Neural cell (in vitro differentiated cells): ENCODE measurements at regions not wholly inside any gene's neighbourhood (a gene's known extent, or its start where the extent isn't known, plus 50 kb on each side); places are given as distances from the start of the nearest gene placed in this dataset.

Experiments
- H2AFZ ChIP-seq: fragments of 200-600, 300-800 bp; sonication (generic), shearing (Covaris generic); 2 replicates; pipeline ENCODE4 v1.6.0; 2014; ENCODE audit warnings: low read depth, mild to moderate bottlenecking, antibody characterized with exemption, low read length, moderate library complexity
- H3F3A ChIP-seq: fragments of 200-600 bp; shearing (Covaris generic); 2 replicates; pipeline ENCODE4 v1.6.1; 2016; ENCODE audit warnings: mild to moderate bottlenecking, moderate library complexity, mixed read lengths, antibody characterized with exemption, low read length; ENCODE audit not compliant: insufficient read depth, poor library complexity, severe bottlenecking
- H3K27ac ChIP-seq: fragments of 200-600, 300-800 bp; sonication (generic), shearing (Covaris generic); 2 replicates; pipeline ENCODE4 v1.5.1; 2014; ENCODE audit warnings: mild to moderate bottlenecking, low read length, moderate library complexity
- H3K27me3 ChIP-seq: fragments of 300-800, 200-600 bp; sonication (generic), shearing (Covaris generic); 2 replicates; pipeline ENCODE4 v1.6.0; 2014; ENCODE audit warnings: mild to moderate bottlenecking, low read depth, low read length, moderate library complexity; ENCODE audit not compliant: insufficient read depth
- H3K36me3 ChIP-seq: fragments of 300-800, 200-600 bp; sonication (generic), shearing (Covaris generic); 2 replicates; pipeline ENCODE4 v1.5.1; 2014; ENCODE audit warnings: mild to moderate bottlenecking, antibody characterized with exemption, low read length, moderate library complexity; ENCODE audit not compliant: insufficient read depth
- H3K4me2 ChIP-seq: fragments of 300-800, 200-600 bp; sonication (generic), shearing (Covaris generic); 2 replicates; pipeline ENCODE4 v1.6.0; 2014; ENCODE audit warnings: mild to moderate bottlenecking, low read length
- H3K4me3 ChIP-seq: fragments of 300-800, 200-600 bp; sonication (generic), shearing (Covaris generic); 2 replicates; pipeline ENCODE4 v1.5.1; 2014; ENCODE audit warnings: mild to moderate bottlenecking, low read length, moderate library complexity
- H3K79me2 ChIP-seq: fragments of 200-600 bp; shearing (Covaris generic); replicated peaks from 2 replicates; pipeline ENCODE4 v1.6.0; 2014; ENCODE audit warnings: mild to moderate bottlenecking, low read length, moderate library complexity; ENCODE audit not compliant: insufficient read depth
- H3K9ac ChIP-seq: fragments of 300-800, 200-600 bp; sonication (generic), shearing (Covaris generic); 2 replicates; pipeline ENCODE4 v1.6.1; 2016; ENCODE audit warnings: mild to moderate bottlenecking, low read length, mixed read lengths
- H3K9me2 ChIP-seq: fragments of 200-600 bp; shearing (Covaris generic); 2 replicates; pipeline ENCODE4 v1.6.1; 2016; ENCODE audit warnings: mild to moderate bottlenecking, low read length, mixed read lengths; ENCODE audit not compliant: insufficient read depth
- H3K9me3 ChIP-seq: fragments of 200-600, 300-800 bp; sonication (generic), shearing (Covaris generic); 2 replicates; pipeline ENCODE4 v1.6.1; 2016; ENCODE audit warnings: mild to moderate bottlenecking, mixed run types, low read length, moderate library complexity, mixed read lengths
- H4K20me1 ChIP-seq: fragments of 200-600 bp; shearing (Covaris generic); 2 replicates; pipeline ENCODE4 v1.6.1; 2016; ENCODE audit warnings: mild to moderate bottlenecking, mixed run types; ENCODE audit not compliant: insufficient read depth
- CTCF ChIP-seq: fragments of 450-650 bp; IDR thresholded peaks from 2 replicates; pipeline ENCODE4 v1.5.1; 2014; ENCODE audit warnings: antibody characterized with exemption, mild to moderate bottlenecking, moderate library complexity; ENCODE audit not compliant: poor library complexity, severe bottlenecking
- EP300 ChIP-seq: fragments of 450-650 bp; conservative IDR thresholded peaks from 2 replicates; pipeline ENCODE4 v1.6.1; 2014; ENCODE audit warnings: antibody characterized with exemption, mild to moderate bottlenecking, moderate library complexity; ENCODE audit not compliant: poor library complexity, severe bottlenecking
- EZH2 ChIP-seq: fragments of 200-600, 300-800 bp; shearing (Covaris generic), sonication (generic); IDR thresholded peaks from 2 replicates; pipeline ENCODE4 v1.6.1; 2014; ENCODE audit warnings: antibody characterized with exemption, low read length, borderline replicate concordance, mild to moderate bottlenecking; ENCODE audit not compliant: insufficient read depth, poor library complexity, severe bottlenecking
- MXI1 ChIP-seq: fragments of 450-650 bp; conservative IDR thresholded peaks from 2 replicates; pipeline ENCODE4 v1.6.1; 2014; ENCODE audit warnings: antibody characterized with exemption, mild to moderate bottlenecking; ENCODE audit not compliant: poor library complexity, severe bottlenecking
- POLR2AphosphoS5 ChIP-seq: IDR thresholded peaks from 2 replicates; pipeline ENCODE4 v1.6.1; 2012
- RAD21 ChIP-seq: fragments of 450-650 bp; conservative IDR thresholded peaks from 2 replicates; pipeline ENCODE4 v1.6.1; 2014; ENCODE audit warnings: antibody characterized with exemption, mild to moderate bottlenecking, moderate library complexity
- REST ChIP-seq: IDR thresholded peaks from 2 replicates; pipeline ENCODE4 v1.6.1; 2012; ENCODE audit warnings: borderline replicate concordance
- SMC3 ChIP-seq: fragments of 450-650 bp; conservative IDR thresholded peaks from 2 replicates; pipeline ENCODE4 v1.6.1; 2014; ENCODE audit warnings: antibody characterized with exemption, mild to moderate bottlenecking, moderate library complexity; ENCODE audit not compliant: poor library complexity
- TAF1 ChIP-seq: IDR thresholded peaks from 2 replicates; pipeline ENCODE4 v1.6.1; 2012; ENCODE audit warnings: low read depth

- no peaks in the 10 kb centered on the region for H3K9me2 ChIP-seq
- H3K27me3 ChIP-seq, result no peaks in the 10 kb centered on the region
- H2AFZ ChIP-seq, result no peak overlapping the region
- H3K4me2 ChIP-seq, result no peak overlapping the region
- H3K4me3 ChIP-seq, result no peak overlapping the region
- H3K27ac ChIP-seq, result no peak overlapping the region
- no peaks in the 10 kb centered on the region for H3K36me3 ChIP-seq
- H3F3A ChIP-seq, result no peaks in the 10 kb centered on the region
- no peaks in the 10 kb centered on the region for H4K20me1 ChIP-seq
- no peak overlapping the region for H3K9ac ChIP-seq
- no peaks in the 10 kb centered on the region for H3K79me2 ChIP-seq
- no peaks in the 10 kb centered on the region for H3K9me3 ChIP-seq
- TF ChIP-seq CTCF (no peak), RAD21 (no peak), POLR2AphosphoS5 (no peak), TAF1 (no peak), REST (no peak), EP300 (no peak), MXI1 (no peak), EZH2 (no peak), SMC3 (no peak)
Observed at GRCh38 chr21:15330872-15331271, 266.1 kb upstream of the NRIP1 start.

- Histone ChIP-seq H3K27ac (no peak overlapping the region), H3K9me2 (no peaks in the 10 kb centered on the region), H3K9ac (no peak overlapping the region), H3K4me2 (no peak overlapping the region), H3K79me2 (no peaks in the 10 kb centered on the region), H4K20me1 (no peaks in the 10 kb centered on the region), H3K36me3 (no peaks in the 10 kb centered on the region), H2AFZ (no peak overlapping the region), H3F3A (no peaks in the 10 kb centered on the region), H3K9me3 (no peaks in the 10 kb centered on the region), H3K4me3 (no peak overlapping the region), H3K27me3 (no peaks in the 10 kb centered on the region)
- TF ChIP-seq TAF1 (no peak), CTCF (no peak), POLR2AphosphoS5 (no peak), SMC3 (no peak), EP300 (no peak), MXI1 (no peak), RAD21 (no peak), EZH2 (no peak), REST (no peak)
Observed at GRCh38 chr21:15332572-15332971, 267.8 kb upstream of the NRIP1 start.
